HG03565 (cell line): ENCODE measurements at regions not wholly inside any gene's neighbourhood (a gene's known extent, or its start where the extent isn't known, plus 50 kb on each side); places are given as distances from the start of the nearest gene placed in this dataset.

Experiments used
- ATAC-seq: cut with Tn5 transposase; IDR thresholded peaks from one replicate; pipeline ENCODE4 v1.9.1; 2021; ENCODE audit warnings: mild to moderate bottlenecking, moderate library complexity; ENCODE audit not compliant: unreplicated experiment

DNA sequence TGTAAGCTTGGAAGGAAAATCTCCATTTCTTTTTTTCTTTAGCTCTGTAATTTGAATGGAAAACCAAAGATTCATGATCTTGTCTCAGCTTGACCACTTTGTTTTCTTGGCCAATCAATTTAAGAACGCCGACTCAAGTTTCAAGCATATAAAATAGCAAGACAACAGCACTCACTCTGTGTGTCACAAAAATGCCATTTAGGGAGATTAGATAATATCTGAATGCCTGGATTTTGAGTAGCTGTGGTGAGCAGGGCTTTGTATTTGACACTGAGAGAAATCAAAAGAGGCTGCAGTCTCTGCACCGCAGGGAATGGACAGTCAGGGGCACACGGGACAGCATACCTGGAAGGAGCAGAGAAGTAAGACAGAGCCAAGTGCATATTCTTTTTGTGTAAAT is 209.5 kb upstream of the SLC10A2 start:
- no peak for ATAC-seq

DNA sequence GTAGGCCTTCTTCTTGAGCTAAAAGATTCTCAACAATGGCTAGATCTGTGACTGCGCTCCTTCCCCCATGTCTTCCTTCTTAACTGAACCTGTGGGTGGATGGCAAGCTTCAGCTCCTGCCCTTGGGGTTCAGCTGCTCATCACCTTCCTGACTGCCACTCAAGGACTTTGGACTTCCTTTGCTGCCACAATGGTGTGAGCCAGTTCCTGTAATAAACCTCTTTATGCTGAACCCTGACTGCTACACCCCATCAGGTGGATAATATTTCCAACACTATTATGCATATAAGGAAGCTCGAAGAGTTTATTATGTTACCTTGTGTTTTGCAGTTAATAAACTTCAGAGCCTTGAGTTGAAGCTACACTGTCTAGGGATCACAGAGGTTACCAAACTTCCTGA is 208.9 kb upstream of the SLC10A2 start:
- ATAC-seq: no peak

DNA sequence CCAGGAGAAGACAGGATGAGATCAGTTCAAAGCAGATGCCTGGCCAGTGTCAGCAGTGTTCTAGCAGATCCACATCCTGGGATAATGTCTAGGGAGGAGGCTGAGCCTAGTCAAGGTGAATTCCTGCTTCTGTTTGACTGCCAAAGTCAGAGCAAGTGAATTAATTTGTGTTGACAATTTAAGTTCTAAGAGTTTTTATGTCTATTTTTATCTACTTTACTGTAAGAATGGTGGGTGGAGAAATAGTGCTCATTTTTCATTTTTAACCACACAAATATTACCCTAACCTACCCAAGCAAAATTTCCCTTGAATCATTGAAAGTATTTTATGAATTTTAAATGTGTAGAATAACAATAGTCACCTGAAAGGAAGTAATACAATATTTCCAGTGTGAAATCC is 207.6 kb upstream of the SLC10A2 start:
- ATAC-seq: no peak

DNA sequence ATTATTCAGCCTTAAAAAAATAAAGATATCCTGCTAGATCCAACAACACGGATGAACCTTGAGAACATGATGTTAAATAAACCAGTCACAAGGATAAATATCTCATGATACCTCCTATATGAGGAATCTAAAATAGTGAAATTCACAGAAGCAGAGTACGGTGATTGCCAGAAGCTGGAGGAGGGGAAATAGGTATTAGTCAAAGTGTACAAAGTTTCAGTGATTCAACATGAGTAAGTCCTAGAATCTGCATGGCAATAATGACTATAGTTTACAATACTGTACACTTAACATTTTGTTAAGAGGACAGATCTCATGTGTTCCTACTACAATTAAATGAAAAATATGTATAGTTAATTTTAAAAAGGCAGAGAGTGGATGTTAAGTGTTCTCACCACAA is 206.6 kb upstream of the SLC10A2 start:
- peak; percentile 40 for ATAC-seq

DNA sequence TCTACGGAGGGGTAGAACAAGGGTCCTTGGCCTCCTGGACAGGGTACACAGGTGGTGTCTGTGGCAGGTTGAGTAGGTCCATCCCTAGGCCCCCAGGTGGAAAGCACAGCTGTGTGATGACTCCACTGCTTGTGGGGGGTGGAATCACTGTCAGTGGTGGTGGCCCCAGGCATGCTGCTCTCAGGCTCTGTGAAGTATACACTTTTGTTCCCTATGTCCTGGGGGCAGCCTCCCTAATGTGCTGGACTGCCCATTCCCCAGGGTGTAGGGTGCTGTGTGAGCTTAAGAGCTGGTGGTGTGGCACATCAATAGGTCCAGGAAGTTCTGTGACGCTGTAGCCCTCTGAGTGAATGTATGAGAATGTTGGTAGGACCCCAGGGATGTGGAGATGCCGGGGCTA is 197.2 kb upstream of the SLC10A2 start:
- ATAC-seq: no peak

DNA sequence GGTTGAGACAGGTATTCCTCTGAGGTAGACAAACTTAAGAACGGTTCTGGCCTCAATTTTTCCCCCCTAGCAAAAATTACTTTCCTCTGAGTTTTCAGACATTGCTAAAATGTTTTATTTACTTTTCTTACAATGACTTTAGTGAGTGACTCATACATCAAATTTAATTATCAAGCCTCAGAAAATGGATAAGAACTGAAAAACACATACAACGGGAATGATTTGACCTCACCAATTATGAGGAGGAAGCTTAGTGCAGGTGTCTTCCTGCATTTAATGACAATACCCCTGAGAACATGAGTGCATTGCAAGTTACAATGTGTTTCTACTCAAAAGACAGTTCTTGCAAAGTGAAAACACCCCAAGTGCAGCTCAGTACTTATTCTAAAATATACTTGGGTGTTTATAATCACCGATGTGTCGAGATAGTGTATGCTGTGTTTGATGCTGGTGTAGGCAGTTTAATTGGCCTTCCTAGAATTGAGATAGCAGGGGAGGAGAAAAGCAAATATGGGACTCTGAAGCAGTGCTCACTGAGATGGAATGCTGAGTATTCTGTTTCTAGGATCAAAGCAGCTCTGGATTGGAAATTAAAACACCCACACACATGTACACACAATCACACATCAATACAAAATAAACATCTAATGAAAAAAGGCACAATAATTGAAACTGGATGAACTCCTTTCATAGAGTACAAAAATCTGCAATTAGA is 189.5 kb upstream of the SLC10A2 start:
- no peak for ATAC-seq

DNA sequence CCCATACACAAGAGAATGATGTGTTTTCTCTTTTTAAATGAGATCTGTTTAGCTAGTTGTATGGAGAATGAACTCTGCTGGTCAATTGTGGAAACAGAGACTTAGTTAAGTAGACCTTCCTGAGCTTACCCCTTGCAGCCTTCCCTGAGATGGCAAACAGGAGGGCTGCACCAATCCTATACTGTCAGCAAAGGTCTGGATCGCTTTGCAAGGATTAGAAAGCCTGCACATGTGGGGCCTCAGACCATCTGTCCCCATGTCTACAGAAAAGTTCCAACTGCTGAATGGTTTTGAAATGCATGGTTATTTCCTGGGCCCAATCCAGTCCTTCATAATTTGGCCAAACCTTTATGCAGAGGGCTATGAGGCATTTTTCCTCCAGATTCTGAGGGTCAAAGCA is 183.9 kb upstream of the SLC10A2 start:
- no peak for ATAC-seq

DNA sequence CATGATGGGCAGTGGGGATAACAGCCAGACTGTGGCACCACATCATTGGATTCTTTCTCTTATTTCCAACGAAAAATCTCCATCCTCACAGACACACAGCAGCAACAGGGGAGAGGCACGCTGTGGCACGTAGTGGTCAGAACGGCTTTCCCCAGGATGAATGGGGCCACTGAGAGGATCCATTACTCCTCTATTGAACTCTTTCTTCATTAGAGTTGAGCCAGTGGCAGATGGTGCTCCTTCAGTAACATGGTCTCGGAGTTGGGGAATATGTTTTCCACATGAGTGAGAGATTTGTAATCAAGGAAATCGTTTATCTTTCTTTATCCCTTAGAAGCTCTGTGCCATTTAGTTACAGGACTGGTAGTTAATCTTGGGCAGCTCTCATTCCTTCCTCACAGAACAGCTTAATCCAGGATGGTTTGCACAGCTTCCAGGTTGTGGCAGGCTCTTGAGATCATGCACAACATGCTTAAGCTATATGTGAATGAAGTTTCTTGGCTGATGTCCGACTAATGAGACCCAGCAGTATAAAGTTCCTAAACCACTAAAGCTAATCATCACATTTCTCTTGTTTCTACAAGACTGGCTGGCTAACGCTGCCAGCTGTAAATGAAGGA is 180.5 kb upstream of the SLC10A2 start:
- no peak for ATAC-seq

DNA sequence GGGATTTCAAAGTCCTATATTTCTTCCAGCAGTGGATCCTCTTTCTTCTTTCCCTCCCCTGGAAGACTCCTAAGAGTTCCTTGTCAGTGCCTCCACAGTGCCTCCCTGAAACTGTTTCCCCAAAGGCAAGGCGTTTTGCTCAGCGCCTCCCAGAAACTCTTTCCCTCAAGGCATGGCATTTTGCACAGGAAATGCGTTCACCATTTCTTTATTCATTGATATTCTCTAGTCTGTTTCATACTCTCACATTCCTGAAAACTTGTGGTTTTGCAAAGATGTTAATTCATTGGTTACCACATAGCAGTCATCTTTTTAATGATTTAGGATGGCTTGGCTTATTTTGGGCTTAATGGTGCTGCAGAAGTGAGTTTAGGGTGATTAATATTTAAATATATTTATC is 177.3 kb upstream of the SLC10A2 start:
- ATAC-seq: no peak

DNA sequence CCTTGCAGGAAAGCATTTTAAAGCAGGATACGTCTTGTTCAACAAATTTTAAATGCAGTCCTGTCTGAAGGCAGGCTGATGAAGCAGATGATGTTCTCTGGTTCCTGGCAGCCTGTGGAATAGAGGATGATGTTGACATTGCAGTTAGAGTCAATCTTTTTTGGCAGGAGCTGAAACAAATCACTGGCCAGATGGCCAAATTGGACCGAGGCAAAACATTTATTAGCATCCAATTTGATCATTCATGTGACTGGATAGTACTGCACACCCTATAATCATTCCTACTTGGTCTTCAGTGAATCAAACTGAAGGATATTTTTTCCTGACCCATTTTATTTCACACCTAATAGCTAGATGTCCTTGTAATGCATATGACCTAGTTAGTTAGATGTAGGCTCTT is 172.2 kb upstream of the SLC10A2 start:
- ATAC-seq: no peak

DNA sequence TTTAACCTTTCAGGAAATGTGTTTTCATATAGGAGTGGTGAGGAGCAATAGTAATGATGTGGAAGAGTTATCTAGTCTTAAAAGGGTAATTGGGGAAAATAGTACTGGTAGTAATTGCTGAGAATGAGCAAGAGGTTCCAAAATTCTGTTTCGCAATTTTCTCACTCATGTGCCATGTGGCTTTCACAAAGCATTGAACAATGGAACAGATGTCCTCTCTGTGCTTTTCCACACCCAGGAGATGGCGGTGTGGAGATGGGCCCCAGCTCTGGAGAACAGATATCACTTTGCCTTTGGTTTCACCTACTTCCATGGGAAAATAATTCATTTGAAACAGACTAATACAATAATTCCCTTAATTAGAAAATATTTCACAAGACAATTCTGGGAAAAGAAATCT is 170.0 kb upstream of the SLC10A2 start:
- no peak for ATAC-seq

DNA sequence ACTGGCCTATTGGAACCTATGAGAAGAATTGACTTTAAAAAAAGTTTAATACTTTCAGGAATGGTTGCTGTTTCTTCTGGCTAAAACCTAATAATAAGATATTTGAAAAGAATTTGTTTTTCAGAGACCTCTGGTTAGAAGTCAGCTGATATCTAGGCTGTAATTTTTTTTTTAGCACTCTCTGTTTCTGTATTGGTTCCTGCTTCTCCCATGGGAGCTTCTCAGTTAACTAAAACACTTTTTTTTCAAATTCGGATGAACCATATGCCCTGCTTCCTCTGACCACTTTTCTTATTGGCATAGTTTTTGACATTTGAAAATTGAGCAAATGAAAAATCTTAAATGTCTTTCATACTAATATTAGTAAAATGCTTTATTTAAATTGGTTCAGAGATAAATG is 163.5 kb upstream of the SLC10A2 start:
- ATAC-seq: no peak

DNA sequence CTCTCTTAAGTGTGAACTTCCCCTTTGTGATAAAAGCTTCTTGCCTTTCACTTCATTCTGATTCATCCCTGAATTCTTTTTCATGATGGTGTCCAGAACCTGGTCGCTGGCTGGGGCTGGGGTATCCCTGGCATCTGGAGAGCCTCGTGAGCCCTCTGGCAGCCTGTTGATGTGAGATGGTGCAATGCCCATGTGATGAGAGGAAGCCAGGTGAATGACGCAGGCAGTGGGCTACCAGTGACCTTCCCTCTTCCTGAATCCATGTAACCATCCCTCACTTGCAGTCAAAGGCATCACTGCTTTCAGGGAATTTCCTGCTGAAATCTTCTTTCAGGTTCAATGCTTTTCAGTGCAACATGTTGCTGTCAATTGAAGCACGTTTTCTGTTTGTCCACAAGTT is 158.6 kb upstream of the SLC10A2 start:
- ATAC-seq: no peak

DNA sequence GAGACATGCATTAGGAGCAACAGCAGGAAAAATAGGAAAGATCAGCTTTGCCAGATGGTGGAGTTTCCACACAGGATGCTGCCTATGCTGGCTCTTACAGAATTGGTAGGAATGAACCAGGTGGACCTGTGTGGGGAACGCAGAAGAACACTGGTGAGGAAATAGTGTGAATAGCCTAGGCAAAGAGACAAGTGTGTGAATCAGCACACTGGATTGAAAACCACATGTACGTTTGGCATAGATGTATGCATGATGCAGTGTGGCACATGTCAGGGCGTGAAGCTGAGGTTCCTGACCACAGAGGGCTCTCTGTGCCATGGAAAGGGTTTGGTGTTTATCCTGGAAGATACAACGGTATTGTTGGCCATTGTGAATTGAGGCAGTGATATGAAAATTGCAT is 156.5 kb upstream of the SLC10A2 start:
- no peak for ATAC-seq

DNA sequence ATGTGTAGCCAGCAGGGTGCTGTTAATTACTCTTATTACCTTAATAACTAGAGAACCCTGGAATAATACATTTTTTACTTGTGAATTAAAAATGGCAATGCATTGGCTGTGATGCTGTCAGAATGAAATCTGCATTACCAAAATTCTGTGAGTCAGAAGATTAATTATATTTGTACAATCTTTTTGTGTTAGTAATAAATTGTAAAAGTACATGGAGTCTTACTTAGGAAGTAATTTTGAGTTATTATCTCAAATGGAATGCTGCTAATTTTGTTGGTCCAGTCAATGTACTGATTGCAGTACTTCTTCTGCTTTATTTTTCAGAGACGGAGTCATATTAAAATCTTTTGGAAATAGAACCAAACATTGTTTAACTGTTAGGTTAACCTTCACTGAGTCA is 152.0 kb upstream of the SLC10A2 start:
- no peak for ATAC-seq

DNA sequence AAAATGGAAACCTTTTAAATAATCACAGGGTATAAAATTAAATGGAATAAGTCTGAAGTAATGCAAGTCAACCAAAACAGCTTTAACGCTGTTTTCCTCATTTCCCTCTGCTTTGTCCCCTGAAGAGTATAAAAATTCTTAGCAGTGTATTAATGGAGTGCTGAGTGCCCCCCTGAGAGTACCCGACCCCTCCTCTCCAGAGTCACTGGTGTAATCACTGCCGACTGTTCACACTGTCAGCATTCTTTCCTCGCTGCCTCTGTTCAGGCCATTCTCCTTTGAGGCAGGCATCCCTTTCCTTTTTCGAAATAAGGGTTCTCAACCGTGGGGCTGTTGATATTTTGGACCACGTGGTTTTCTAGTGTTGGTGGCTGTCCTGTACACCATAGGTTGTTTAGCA is 146.9 kb upstream of the SLC10A2 start:
- no peak for ATAC-seq

DNA sequence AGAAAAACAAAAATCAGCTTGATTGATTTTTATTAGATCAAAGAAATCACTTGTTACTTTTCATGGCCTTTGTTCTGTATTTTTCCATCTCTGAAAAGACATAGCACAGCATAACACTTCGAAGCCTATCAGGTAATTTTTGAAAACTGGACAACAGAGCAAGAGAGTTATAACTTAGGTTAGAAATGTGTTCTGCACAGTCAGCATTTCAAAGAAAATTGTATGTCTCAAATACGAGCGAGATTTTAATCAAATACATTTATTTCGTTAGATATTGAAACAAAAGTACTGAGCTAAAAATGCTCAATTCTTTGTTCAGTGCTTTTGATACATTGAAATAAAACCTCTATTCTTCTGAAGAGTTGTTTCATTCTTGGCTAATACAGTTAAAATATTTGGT is 144.1 kb upstream of the SLC10A2 start:
- no peak for ATAC-seq

DNA sequence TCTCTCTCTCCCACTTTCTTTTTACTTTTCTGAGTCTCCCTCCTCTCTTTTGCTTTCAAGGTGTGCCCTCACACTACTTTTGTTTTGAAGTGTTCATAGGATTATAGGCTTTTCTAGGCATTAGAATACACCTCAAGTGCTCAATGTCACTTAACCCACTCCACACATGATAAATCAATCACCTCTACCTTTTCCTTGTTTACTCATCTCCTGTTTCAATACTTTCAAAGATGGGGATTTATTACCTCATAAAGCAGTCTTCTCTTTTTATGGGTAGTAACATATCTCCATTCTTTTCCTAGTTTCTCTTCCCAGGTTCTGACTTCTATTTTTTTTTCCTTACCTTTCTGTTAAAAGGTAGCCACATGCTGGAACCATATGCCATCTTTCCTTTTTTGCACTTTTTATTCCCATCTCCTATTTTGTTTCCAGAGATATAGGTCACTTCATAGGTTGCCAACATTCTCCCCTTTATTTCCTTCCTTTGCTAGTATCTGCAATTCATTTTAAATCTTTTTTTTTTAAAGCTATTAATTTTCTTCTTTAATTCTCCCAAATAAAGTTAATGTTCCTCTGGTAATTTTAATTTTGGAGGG is 137.6 kb upstream of the SLC10A2 start:
- ATAC-seq: no peak

DNA sequence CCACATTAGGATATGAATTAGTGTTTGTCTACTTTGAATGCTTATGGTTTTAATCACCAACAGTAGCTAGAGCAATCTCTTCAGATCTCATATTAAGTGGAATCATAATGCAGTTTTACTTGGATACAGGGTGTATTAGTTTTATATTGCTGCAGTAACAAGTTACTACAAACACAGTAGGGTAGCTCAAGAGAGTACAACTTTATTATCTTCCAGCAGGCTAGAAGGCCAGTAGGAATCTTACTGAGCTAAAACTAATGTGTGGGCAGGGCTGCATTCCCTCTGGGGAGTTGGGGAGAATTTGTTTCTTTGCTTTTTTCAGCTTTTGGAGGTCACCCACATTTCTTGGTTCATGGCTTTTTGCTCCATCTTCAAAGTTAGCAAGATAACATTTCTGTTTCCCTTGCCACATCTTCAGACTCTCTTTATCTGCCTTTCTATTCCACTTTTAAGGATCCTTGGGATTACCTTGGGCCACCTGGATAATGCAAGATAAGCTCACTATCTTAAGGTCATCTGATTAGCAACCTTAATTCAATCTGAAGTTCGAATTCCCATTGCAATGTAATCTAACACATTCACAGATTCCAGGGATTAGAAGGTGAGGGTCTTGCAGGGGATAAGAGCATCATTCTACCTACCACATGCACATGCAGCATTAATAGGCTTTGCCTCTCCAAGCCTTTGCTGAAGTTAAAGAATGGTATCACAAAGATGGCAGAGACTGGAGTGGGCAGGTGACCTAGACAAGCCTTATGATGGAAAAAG is 134.1 kb upstream of the SLC10A2 start:
- ATAC-seq: no peak

DNA sequence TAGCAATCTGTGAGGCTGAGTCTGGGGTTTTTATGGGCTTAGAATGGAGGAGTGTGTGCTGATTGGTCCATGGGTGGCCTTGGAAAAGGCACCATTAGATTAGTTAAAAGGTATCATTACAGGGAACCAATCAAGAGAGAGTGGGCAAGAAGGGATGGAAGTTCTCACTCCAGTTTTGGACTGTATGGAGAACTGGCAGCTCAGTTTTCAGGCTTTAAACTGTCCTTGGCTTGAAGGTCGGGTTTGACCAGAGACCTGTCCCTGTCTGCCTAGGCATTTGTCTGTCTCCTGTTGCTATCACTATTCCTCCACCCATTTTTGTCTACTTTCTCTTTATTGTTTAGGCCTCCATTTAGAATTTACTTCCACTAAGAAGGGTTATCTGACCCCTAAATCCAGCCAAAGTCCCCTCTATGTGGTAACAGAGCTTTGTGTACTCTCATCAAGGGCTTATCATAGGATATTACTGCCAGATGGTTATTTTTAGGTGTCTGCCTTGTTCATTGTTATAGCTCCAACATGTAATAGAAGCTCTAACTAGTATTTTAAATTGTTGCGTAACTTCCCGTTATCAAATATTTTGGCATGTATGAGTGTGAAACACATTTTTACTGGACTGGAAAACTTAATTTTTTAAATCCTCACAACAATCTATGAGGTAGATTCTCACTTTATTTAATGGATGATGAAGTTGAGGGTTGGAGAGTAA is 133.3 kb upstream of the SLC10A2 start:
- ATAC-seq: no peak

DNA sequence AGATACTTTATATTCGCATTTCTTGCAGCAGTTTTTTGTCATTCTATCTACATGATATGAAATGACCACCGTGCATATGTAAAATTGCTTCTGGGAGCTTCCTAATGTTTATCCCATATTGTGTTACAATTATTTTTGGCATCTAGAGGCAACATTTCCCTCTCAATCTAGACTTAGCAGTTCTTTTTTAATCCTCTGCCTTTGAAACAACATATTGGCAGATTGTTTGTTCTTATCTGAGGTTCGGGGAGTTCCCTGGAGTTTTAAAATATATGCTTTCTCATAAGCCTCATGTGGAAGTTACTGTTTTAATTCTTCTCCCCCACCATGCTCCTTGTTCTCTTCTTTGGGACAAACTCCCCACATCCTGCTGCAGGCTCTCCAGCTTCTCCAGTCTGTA is 130.1 kb upstream of the SLC10A2 start:
- no peak for ATAC-seq
